HCT116 (cell line): ENCODE measurements at regions not wholly inside any gene's neighbourhood (a gene's known extent, or its start where the extent isn't known, plus 50 kb on each side); places are given as distances from the start of the nearest gene placed in this dataset.

Experiments used
- ATAC-seq: fragments of 200-7000 bp; cut with Tn5 transposase; 2 replicates; pipeline ENCODE4 v1.9.1; 2020; ENCODE audit warnings: mild to moderate bottlenecking, moderate library complexity
- BruUV-seq: library from RNA; stranded (reverse); fragments of 400-500 nt; replicated peaks from 2 replicates; lab custom pipeline; 2021; lab: Mats Ljungman, UMichigan
- CTCF ChIA-PET: fragments of 300-600 bp; sonication (Branson Sonifier 250); formaldehyde crosslinking; loops from one replicate; lab custom pipeline; 2021; ENCODE audit warnings: antibody characterized with exemption; lab: Charles Lee
- POLR2A ChIA-PET: fragments of 300-600, 350-600 bp; sonication (Branson Sonifier 250); formaldehyde crosslinking; loops from one replicate; lab custom pipeline; 2021; ENCODE audit warnings: antibody characterized with exemption; lab: Charles Lee
- RAD21 ChIA-PET, 2 experiments: fragments of 300-600 bp; sonication (Branson Sonifier 250); formaldehyde crosslinking; loops; one replicate each; lab custom pipeline; 2023; ENCODE audit warnings: low total read pairs in 2 of 2; ENCODE audit not compliant: uncharacterized antibody in 2 of 2, unreplicated experiment in 2 of 2, low non-redundant PET in 1 of 2; lab: Charles Lee
- DNase-seq: peaks from one replicate; pipeline ENCODE4 v3.0.0-alpha.2; 2010; ENCODE audit warnings: low read depth, low spot score
- H2AFZ ChIP-seq: fragments of 200-600 bp; shearing (Covaris generic), sonication (generic); 2 replicates; pipeline ENCODE4 v1.6.1; 2017; ENCODE audit warnings: low read depth, mixed run types, mixed read lengths, antibody characterized with exemption, low read length; ENCODE audit not compliant: poor library complexity, severe bottlenecking
- H3K27ac ChIP-seq: 2 replicates; pipeline ENCODE4 v1.5.1; 2012; ENCODE audit warnings: low read depth, low read length
- H3K27me3 ChIP-seq: fragments of 200-600 bp; sonication (generic); 2 replicates; pipeline ENCODE4 v1.6.1; 2016; ENCODE audit warnings: mixed run types, low read length, mixed read lengths; ENCODE audit not compliant: insufficient read depth
- H3K36me3 ChIP-seq, 2 experiments: fragments of 200-500 bp in 1 of 2; fragments of 200-600 bp in 1 of 2; sonication (Bioruptor generic) in 1 of 2; sonication (generic) in 1 of 2; 2 replicates each; pipeline versions ENCODE4 v1.5.1 to v1.6.1; 2014 to 2016; ENCODE audit warnings: low read length in 2 of 2, inconsistent platforms in 1 of 2, mixed read lengths in 1 of 2, mixed run types in 1 of 2; ENCODE audit not compliant: insufficient read depth in 2 of 2, control insufficient read depth in 1 of 2
- H3K4me1 ChIP-seq, 2 experiments: fragments of 200-600 bp in 1 of 2; sonication (generic) in 1 of 2; 2 replicates each; pipeline versions ENCODE4 v1.5.1 to v1.6.1; 2012 to 2017; ENCODE audit warnings: low read length in 2 of 2, inconsistent platforms in 1 of 2, mild to moderate bottlenecking in 1 of 2, mixed read lengths in 1 of 2, mixed run types in 1 of 2, moderate library complexity in 1 of 2; ENCODE audit not compliant: insufficient read depth in 2 of 2, control insufficient read depth in 1 of 2
- H3K4me2 ChIP-seq: fragments of 200-600 bp; sonication (generic); 2 replicates; pipeline ENCODE4 v1.6.1; 2017; ENCODE audit warnings: mixed run types, low read length, mixed read lengths
- H3K4me3 ChIP-seq, 2 experiments: fragments of 200-600 bp in 1 of 2; sonication (generic) in 1 of 2; replicated peaks in 1 of 2; 2 replicates each; pipeline ENCODE4 v1.5.1; 2011 to 2016; ENCODE audit warnings: low read length in 2 of 2, control low read depth in 1 of 2, low read depth in 1 of 2, mild to moderate bottlenecking in 1 of 2, mixed read lengths in 1 of 2, mixed run types in 1 of 2
- H3K79me2 ChIP-seq: fragments of 200-600 bp; sonication (generic); 2 replicates; pipeline ENCODE4 v1.6.1; 2017; ENCODE audit warnings: mild to moderate bottlenecking, mixed run types, low read length, moderate library complexity, mixed read lengths; ENCODE audit not compliant: insufficient read depth
- H3K9ac ChIP-seq: fragments of 200-600 bp; sonication (generic); 2 replicates; pipeline ENCODE4 v1.6.1; 2016; ENCODE audit warnings: low read length, mixed read lengths
- H3K9me2 ChIP-seq: fragments of 200-600 bp; sonication (generic), shearing (Covaris generic); 2 replicates; pipeline ENCODE4 v1.6.1; 2017; ENCODE audit warnings: mixed run types, mild to moderate bottlenecking, moderate library complexity; ENCODE audit not compliant: insufficient read depth
- H3K9me3 ChIP-seq, 2 experiments: fragments of 200-500 bp in 1 of 2; fragments of 200-600 bp in 1 of 2; sonication (Bioruptor generic) in 1 of 2; sonication (generic) in 1 of 2; 2 replicates each; pipeline ENCODE4 v1.6.1; 2014 to 2017; ENCODE audit warnings: low read length in 2 of 2, mixed read lengths in 2 of 2, inconsistent platforms in 1 of 2, low read depth in 1 of 2, mild to moderate bottlenecking in 1 of 2, mixed run types in 1 of 2, moderate library complexity in 1 of 2; ENCODE audit not compliant: control insufficient read depth in 1 of 2, insufficient read depth in 1 of 2
- H4K20me1 ChIP-seq: fragments of 200-600 bp; sonication (generic), shearing (Covaris generic); 2 replicates; pipeline ENCODE4 v1.6.1; 2017; ENCODE audit warnings: mixed run types, mild to moderate bottlenecking, moderate library complexity; ENCODE audit not compliant: insufficient read depth
- ATF3 ChIP-seq: IDR thresholded peaks from 2 replicates; pipeline ENCODE4 v1.6.1; 2012
- CBX3 ChIP-seq: IDR thresholded peaks from 2 replicates; pipeline ENCODE4 v1.6.1; 2012; ENCODE audit warnings: low read depth
- CEBPB ChIP-seq: IDR thresholded peaks from 2 replicates; pipeline ENCODE4 v1.6.1; 2012; ENCODE audit warnings: low read depth
- CTCF ChIP-seq, 3 experiments: fragments of 200-600 bp in 1 of 3; sonication (generic) in 1 of 3; IDR thresholded peaks in 2 of 3; conservative IDR thresholded peaks in 1 of 3; 2 replicates each; pipeline ENCODE4 v1.5.1; 2012 to 2017; ENCODE audit warnings: low read depth in 2 of 3, low read length in 2 of 3, antibody characterized with exemption in 1 of 3, borderline replicate concordance in 1 of 3, control low read depth in 1 of 3, mild to moderate bottlenecking in 1 of 3, mixed read lengths in 1 of 3, mixed run types in 1 of 3, moderate library complexity in 1 of 3; ENCODE audit not compliant: insufficient read depth in 1 of 3
- EGR1 ChIP-seq: IDR thresholded peaks from 2 replicates; pipeline ENCODE4 v1.6.1; 2012; ENCODE audit warnings: low read depth
- ELF1 ChIP-seq: IDR thresholded peaks from 2 replicates; pipeline ENCODE4 v1.6.1; 2012; ENCODE audit warnings: low read depth, borderline replicate concordance
- EZH2 ChIP-seq: fragments of 200-600 bp; sonication (generic); IDR thresholded peaks from 2 replicates; pipeline ENCODE4 v1.6.1; 2017; ENCODE audit warnings: antibody characterized with exemption, mixed run types
- EZH2phosphoT487 ChIP-seq: fragments of 200-600 bp; IDR thresholded peaks from 2 replicates; pipeline ENCODE4 v1.6.1; 2018; ENCODE audit warnings: antibody characterized with exemption, borderline replicate concordance
- FOSL1 ChIP-seq: IDR thresholded peaks from 2 replicates; pipeline ENCODE4 v1.6.1; 2012; ENCODE audit warnings: low read depth
- JUND ChIP-seq: IDR thresholded peaks from 2 replicates; pipeline ENCODE4 v1.6.1; 2012
- POLR2A ChIP-seq: IDR thresholded peaks from 2 replicates; pipeline ENCODE4 v1.7.0; 2011; ENCODE audit warnings: borderline replicate concordance; ENCODE audit not compliant: insufficient read depth, insufficient read length; ENCODE audit errors: extremely low read depth
- RAD21 ChIP-seq: IDR thresholded peaks from 2 replicates; pipeline ENCODE4 v1.6.1; 2012; ENCODE audit warnings: low read depth, mild to moderate bottlenecking
- SIN3A ChIP-seq: IDR thresholded peaks from 2 replicates; pipeline ENCODE4 v1.6.1; 2012; ENCODE audit warnings: low read depth
- SP1 ChIP-seq: IDR thresholded peaks from 2 replicates; pipeline ENCODE4 v1.6.1; 2012; ENCODE audit warnings: low read depth
- SRF ChIP-seq: IDR thresholded peaks from 2 replicates; pipeline ENCODE4 v1.6.1; 2012; ENCODE audit warnings: low read depth
- TCF7L2 ChIP-seq: IDR thresholded peaks from 2 replicates; pipeline ENCODE4 v1.7.0; 2011; ENCODE audit warnings: borderline replicate concordance, inconsistent platforms; ENCODE audit not compliant: insufficient read depth, insufficient read length; ENCODE audit errors: extremely low read depth
- ZFX ChIP-seq: fragments of 450-650 bp; IDR thresholded peaks from 2 replicates; pipeline ENCODE4 v1.6.1; 2017
- ZNF274 ChIP-seq: fragments of 200-500 bp; sonication (Bioruptor generic); IDR thresholded peaks from 2 replicates; pipeline ENCODE4 v1.6.1; 2014; ENCODE audit warnings: mild to moderate bottlenecking, low read depth, low read length, inconsistent platforms
- intact Hi-C: fragments of 100-400 bp; cut with micrococcal nuclease; formaldehyde crosslinking; loops from 2 replicates; pipeline ENCODE4 v1.10.0; 2022
- TF ChIP-seq, protein P1 (sequence below): IDR thresholded peaks from 2 replicates; pipeline ENCODE4 v1.6.1; 2012

GRCh38 chr20:55054453-55054852 is 579.1 kb downstream of the DOK5 start:
- TF ChIP-seq ZFX (no peak), SP1 (no peak), EGR1 (no peak), ZNF274 (no peak), ELF1 (no peak), FOSL1 (no peak), CEBPB (no peak), JUND (no peak), POLR2A (no peak), EZH2phosphoT487 (no peak), CBX3 (no peak), RAD21 (no peak), ATF3 (no peak), SIN3A (no peak), SRF (no peak), CTCF (IDR thresholded peaks at IDR 0.05 in 2 of 3, conservative IDR thresholded peaks at IDR 0.05 in 1 of 3; ENCODE audit: borderline replicate concordance in 1 of 3, insufficient read depth in 1 of 3, low read depth in 2 of 3, low read length in 2 of 3) (no peak), EZH2 (no peak), TCF7L2 (no peak)
- TF ChIP-seq, protein P1, sequence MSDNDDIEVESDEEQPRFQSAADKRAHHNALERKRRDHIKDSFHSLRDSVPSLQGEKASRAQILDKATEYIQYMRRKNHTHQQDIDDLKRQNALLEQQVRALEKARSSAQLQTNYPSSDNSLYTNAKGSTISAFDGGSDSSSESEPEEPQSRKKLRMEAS = no peak
- ChIA-PET CTCF (no interaction called here), RAD21 (no interaction called here), POLR2A (no interaction called here)
- no TSS peak for BruUV-seq
- Histone ChIP-seq H3K27me3 (no peaks in the 10 kb centered on the region), H3K9me3 (peaks cover 4 to 29% of the 10 kb centered on the region in 2 experiments; a peak in 2 of 4 replicates), H3K79me2 (no peaks in the 10 kb centered on the region), H4K20me1 (no peaks in the 10 kb centered on the region), H3K27ac (no peak overlapping the region), H3K4me2 (no peak overlapping the region), H3K9ac (no peak overlapping the region), H3K4me3 (no peak overlapping the region), H2AFZ (no peak overlapping the region), H3K4me1 (no peaks in the 10 kb centered on the region), H3K36me3 (no peaks in the 10 kb centered on the region), H3K9me2 (no peaks in the 10 kb centered on the region)
- DNase-seq = no peak
- ATAC-seq = no peak
- intact Hi-C loops = no loop called here
